NK-92 treated with Interleukin-12 subunit alpha and Interleukin-12 subunit beta, amount 100 ng/mL, for 24 hours (cell line): ENCODE measurements at regions not wholly inside any gene's neighbourhood (a gene's known extent, or its start where the extent isn't known, plus 50 kb on each side); places are given as distances from the start of the nearest gene placed in this dataset.

Experiments
- DNase-seq: peaks from one replicate; lab custom pipeline; 2025; lab: John Stamatoyannopoulos, UW

DNA sequence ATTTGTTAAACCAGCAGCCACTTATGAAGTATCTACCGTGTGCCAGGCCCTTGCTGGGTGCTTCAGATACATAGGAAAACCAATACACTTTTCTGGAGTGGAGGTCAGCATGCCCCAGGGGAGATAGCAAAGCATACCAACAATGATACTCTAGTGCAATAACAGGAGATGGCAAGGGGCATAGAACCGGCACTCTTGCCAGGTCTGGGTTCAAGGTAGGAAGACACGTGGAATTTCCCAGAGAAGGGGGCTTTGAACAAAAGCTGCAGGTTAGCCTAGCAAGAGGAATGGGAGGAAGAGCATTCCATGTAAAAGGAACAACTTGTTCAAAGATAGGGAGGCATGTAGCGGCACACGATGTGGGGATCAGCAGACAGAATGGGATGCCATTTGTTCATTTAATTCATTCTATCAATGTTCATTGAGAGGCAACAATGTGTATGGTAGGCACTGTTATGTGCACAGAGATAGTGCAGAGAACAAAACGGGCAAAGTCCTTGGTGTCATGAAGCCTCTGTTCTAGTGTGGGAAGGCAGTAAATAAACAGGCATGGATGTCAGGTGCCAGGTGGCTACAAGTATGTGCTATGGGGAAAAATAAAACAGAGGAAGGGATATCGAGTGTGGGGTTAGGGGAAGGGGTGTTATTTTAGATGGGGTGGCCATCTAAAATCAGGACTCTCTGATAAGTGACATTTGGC lies 162.6 kb upstream of the E2F8 start:
- no peak for DNase-seq

DNA sequence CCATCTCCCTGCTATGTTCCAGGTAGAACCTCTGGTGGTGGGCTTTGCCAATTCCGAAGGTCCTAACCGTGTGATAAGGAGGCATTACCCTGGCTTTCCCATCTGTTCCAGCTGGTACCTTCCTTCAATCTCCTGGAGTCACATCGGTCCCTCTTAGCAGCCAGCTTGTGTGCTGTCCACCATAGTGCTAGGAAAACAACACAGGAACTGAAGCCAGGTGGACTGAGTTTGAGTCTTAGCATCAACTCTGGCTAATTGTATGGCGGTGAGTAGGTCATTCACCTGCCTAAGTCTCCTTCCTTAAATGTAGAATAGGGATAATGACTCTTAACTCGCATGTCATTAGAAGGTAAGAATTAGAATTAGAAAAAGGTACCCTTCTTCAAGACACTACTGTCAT lies 159.6 kb upstream of the E2F8 start:
- DNase-seq: no peak

- DNase-seq: no peak
These were observed 158.2 kb upstream of the E2F8 start for GRCh38 chr11:19398772-19399527.

DNA sequence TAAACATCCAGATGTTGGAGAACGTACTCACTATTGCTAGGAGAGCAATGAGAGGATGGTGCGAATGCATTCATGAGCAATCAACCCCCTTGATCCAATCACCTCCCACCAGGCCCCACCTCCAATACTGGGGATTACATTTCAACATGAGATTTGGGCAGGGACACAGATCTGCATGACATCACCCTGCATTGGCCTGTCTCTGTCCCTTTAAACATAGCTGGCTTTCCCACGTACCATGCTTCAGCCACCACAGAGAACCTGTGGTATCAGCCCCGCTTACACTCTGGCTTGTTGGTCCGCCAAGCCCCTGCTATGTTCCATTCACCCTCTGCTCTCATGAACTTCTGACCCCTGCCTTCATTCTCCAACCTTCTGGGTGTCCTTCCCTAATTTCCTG lies 157.5 kb upstream of the E2F8 start:
- no peak for DNase-seq

GRCh38 chr11:19395050-19395449 lies 154.3 kb upstream of the E2F8 start:
- no peak for DNase-seq

DNA sequence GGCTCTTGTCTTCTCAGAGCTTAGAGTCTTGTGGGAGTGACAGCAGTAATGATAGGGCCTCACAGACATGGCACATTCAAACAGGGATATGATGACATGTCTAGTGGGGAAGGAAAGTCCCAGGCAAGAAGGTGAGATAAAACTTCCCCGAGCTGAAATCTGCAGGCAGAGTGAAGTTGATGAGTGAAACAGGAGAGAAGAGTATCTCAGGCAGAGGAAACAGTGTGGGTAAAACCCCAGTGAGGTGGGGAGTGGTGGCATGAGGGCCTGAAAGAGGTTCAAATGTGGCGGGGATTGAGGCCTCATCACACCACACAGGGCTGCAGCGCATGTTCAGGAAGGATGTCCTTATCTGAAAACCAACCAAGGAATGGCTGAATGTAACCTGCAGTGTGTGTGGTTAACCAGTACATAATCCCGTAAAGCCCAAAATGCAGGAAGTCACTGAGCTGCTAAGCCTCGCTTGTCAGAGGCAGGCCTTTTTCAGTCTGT lies 153.8 kb upstream of the E2F8 start:
- DNase-seq: no peak

DNA sequence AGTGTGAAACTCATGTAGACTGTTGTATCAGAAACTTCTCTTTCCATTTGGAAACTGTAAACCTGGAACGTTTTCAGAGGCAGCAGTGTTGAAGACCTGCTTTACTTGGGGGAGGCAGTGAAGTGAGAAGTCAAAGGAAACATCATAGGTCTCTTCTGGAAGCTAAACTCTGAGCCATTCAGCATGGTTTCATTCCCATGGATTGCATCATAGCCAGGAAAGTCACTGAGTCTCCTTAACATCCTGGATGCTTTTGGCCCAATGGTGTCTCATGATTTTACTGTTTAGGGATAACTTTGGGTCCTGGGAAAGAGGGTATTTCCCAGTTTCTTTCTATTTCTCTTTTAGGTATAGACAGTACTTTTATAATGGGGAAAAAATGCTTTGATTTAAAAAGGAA lies 153.2 kb upstream of the E2F8 start:
- DNase-seq: no peak

DNA sequence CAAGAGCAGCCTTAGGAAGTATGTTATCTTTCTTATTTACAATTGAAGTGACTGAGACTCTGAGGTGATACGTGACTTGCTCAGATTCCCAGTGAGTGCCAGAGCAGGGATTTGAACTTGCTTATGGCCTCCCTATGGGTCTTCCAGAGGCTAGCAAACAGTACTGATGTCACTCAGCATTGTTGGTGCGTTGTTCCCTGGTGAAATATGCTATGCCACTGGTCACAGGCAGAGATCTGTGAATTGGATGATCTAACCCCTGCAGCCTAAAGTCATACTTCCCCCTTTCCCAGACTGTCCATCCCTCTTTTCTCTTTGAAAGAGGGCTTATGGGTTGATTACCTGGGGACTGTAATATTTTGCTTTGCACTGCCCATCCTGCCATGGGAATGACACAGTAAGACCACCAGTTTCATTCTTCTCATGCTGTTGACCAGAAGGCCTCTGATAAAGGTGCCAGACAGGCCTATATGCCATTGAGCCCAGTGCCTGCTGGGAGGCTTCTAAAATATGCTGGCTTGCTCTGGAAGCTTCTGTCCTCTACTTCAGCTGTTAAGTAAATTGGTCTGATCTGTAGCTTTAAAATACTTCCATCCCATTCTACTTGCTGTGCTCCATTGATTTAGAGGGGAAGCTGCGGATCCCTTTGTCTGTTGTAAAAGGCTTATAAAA lies 152.2 kb upstream of the E2F8 start:
- DNase-seq: no peak

DNA sequence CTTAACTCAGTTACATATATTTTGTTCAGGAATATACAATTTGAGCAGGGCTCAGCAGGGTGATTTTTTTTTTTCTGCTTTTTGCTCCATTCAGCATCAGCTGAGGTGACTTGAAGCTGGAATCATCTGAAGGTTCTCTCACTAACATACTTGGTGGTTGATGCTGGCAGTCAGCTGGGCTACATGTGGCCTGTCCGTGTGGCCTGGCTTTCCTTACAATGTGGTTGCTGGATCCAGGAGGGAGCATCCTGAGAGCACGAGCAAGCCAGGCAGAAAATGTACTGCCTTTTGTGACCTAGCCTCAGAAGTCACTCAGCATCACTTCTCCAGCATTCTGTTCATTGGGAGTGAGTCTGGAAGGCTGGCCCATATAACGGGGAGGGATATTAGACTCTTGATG lies 151.6 kb upstream of the E2F8 start:
- DNase-seq: no peak

DNA sequence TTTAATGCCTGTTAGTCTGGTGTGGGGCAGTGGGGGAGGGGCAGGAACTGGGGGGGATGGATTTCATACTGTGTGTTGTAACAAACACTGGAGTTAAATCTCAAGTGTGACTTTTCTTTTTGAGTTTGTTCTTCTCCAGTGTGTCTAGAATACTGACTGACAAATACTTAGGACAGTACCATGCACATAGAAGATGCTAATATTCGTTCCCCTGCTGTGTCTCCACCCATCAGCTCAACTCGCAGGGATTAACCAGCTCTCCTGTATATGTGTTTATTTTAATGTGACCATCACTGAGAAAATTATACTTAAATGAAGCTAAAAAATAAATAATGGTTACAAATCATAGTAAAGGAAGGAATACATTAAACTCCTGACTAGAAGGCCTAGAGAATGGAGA lies 150.9 kb upstream of the E2F8 start:
- DNase-seq: no peak

DNA sequence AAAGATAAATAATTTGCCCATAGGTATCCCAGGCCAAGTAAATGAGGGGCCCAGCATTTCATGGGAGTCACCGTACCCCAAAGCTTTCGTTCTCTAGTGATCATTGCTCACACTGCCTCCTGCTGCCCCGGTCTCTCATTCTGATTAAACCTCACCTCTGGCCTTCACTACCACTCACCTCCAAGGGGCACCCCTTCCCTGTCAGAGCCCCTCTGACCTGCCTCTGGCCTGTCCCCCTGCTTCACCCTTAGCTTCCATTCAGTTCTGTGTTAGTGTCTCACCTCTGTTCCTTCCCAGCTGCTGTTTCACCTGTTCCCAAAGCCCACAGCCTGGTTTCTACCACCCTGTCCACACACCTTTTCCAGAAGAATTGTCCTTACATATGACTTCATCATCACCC lies 150.3 kb upstream of the E2F8 start:
- DNase-seq: no peak

- no peak for DNase-seq
These were observed 149.1 kb upstream of the E2F8 start for GRCh38 chr11:19389787-19390303.

DNA sequence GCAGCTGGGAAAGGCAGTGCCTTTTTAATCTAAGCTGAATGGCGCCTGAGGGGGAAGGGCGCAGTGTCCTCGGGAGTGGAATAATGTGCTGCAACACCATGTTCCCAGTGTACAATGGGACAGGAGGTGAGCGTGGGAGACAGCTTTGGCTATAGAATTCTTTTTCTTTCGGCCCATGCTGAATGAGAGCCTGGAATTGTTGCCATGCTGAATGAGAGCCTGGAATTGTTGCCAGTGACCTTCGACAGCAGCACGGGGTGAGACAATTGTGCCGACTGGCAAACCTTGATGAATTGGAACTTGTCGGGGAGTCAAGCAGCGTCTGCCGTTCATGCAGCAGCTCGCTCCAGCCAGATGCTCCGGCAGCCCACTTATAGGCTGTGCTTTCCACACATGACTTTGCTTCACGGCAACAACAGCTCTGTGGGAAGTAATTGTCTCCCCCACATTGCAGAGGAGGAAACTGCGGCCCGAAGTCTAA lies 141.4 kb upstream of the E2F8 start:
- no peak for DNase-seq

DNA sequence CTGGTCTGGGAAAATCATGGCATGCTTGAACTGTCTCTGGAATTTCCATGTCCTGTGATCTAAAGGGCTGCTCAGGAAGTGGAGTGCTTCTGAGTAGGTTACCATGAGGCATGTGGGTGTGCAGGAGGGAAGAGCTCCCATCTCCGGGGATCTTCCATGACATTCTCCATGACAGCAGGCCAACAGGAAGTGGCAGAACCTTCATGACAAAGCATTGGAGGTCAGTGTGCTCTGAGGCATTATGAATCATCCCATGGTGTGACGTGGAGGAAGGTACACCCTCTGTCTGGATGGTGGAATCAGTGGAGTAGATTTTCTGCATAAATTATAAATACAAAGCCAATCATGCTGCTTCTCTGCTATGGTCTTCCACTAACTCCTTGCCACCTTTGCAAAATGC lies 139.6 kb upstream of the E2F8 start:
- DNase-seq: no peak

DNA sequence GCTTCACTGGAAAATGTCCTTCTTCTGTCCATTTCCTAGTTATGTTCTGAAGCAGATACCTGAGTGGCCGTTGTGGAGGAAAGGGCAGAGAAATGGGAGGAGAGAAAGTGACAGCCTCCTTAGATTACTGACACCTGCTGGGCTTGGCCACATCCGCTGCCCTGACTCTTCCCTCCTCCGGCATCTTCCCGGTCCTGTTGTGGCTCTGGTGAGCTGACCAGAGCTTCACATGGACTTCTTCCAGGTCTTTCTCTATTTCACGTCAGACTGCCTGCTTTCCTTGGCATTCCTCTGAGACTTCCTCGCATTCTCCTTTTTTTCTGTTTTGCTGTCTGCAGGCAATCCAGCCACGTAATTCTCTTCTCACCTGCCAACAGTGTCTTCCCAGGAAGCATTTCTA lies 138.7 kb upstream of the E2F8 start:
- no peak for DNase-seq

DNA sequence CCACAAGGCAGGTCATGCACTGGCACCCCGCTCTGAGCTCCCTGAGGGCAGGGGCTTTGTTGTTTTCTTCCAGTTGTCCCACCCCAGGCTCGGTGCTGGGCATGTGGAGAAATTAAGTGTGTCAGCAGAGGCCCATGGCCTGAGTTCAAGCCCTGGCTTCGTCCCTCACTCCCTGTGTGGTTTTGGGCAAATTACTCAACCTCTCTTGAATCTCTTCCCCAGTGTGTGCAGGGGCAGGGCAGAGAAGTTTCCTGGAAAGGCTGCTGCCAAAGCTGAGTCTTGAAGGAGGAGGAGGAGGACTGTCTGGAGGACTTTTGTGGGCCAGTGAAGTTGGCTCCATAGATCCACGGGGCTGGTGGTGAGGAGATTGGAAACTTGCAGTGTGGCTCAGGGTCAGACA lies 138.1 kb upstream of the E2F8 start:
- no peak for DNase-seq

- no peak for DNase-seq
These were observed 137.1 kb upstream of the E2F8 start for GRCh38 chr11:19377881-19378280.

DNA sequence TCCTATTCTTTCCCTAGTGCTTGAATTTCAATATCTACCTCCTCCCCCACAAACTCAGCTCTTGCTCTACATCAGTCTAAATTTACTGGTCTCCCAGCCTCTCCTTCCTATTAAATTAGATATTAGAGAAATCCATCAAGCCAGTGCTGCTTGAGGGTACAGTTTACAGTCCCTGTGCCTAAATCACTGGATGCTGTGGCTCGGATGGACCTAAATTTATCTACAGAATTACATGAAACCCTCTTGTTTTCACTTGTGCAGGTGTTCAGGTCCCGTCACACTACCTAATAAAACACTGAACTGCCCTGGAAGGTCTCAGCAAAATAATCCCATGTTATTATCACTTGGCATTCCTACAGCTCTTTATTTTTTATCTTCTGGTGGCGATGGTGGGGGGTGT lies 134.7 kb upstream of the E2F8 start:
- no peak for DNase-seq

- no peak for DNase-seq
These were observed 133.4 kb upstream of the E2F8 start for GRCh38 chr11:19374151-19374569.

- no peak for DNase-seq
These were observed 131.6 kb upstream of the E2F8 start for GRCh38 chr11:19372381-19372780.

DNA sequence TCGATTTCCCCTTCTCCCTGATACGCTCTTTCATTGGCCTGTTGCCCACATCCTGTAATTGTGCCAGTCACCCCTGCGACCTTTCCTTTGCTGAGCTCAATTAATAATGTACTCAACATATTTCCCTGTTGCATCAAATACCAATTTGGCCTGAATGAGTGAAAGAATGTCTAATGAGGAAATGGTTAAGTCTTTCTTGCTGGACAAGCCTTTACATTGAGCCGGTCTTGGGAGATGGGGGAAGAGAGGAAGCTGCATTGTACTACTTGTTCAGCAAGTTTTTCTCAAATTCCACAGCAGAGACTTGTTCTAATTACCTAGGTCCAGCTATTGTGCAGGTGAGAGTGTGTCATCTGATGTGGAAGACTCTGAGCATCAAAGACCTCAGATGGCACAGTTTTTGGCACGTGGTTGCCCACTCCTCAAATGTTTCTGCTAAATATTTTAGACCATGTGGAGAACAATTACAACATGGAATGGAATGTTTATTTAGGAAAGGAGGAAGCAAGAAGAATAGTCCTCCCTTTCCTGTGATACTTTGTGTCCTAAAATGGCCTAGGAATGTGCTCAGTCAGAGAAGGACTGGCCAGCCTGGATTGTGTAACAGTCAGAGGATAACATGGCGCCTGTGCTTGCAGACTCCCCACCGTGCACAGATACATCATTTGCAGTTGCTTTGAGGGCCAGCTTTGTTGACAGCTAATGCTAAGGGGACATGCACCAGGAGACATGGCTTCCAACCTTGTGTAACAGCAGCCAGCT lies 129.5 kb upstream of the E2F8 start:
- DNase-seq: no peak
